HepG2 (cell line): ENCODE measurements at regions not wholly inside any gene's neighbourhood (a gene's known extent, or its start where the extent isn't known, plus 50 kb on each side); places are given as distances from the start of the nearest gene placed in this dataset.
"Not testable (repeated sequence)": the region's sequence is repeated elsewhere in the genome, so short reads cannot be mapped to it uniquely, and the experiment has no call there.

Experiments
- ATAC-seq: fragments of 200-7000 bp; cut with Tn5 transposase; 3 replicates; pipeline ENCODE4 v1.9.1; 2020; ENCODE audit warnings: mild to moderate bottlenecking, moderate library complexity
- BruUV-seq: library from RNA; stranded (reverse); fragments of 400-500 nt; replicated peaks from 2 replicates; lab custom pipeline; 2021; lab: Mats Ljungman, UMichigan
- CTCF ChIA-PET: fragments of 300-600 bp; formaldehyde crosslinking; extraction: SDS; loops from one replicate; lab custom pipeline; 2021; ENCODE audit warnings: low total read pairs, inconsistent platforms, low intra/inter-chr PET ratio; lab: Yijun Ruan, JAX
- POLR2A ChIA-PET: fragments of 350-600 bp; sonication (Branson Sonifier 250); formaldehyde crosslinking; loops from one replicate; lab custom pipeline; 2020; ENCODE audit warnings: antibody characterized with exemption, inconsistent platforms; lab: Yijun Ruan, JAX
- DNase-seq: peaks from one replicate; pipeline ENCODE4 v3.0.0-alpha.2; 2015; ENCODE audit warnings: low spot score
- FAIRE-seq: peaks from 3 replicates; lab custom pipeline; 2011; peaks lifted over from hg19 to GRCh38; lab: Jason Lieb, UNC
- H2AFZ ChIP-seq: one replicate; pipeline ENCODE4 v1.6.1; 2011; ENCODE audit warnings: low read length, inconsistent platforms
- H3K27ac ChIP-seq: fragments of 300-600 bp; 3 replicates; pipeline ENCODE4 v1.8.0; 2011; ENCODE audit warnings: mixed run types, mild to moderate bottlenecking, mixed read lengths, low read length, inconsistent platforms; ENCODE audit not compliant: insufficient read depth; ENCODE audit errors: extremely low read length
- H3K27me3 ChIP-seq, 2 experiments: fragments of 200-600 bp in 1 of 2; 2 replicates in 1 of 2; 3 replicates in 1 of 2; pipeline versions ENCODE4 v1.6.0 to v1.8.0; 2011; ENCODE audit warnings: low read length in 2 of 2, mild to moderate bottlenecking in 2 of 2, moderate library complexity in 2 of 2, inconsistent platforms in 1 of 2; ENCODE audit not compliant: insufficient read depth in 2 of 2, control insufficient read depth in 1 of 2
- H3K36me3 ChIP-seq, 2 experiments: fragments of 200-600 bp in 1 of 2; replicated peaks in 1 of 2; 2 replicates in 1 of 2; 3 replicates in 1 of 2; pipeline versions ENCODE4 v1.5.1 to v1.8.0; 2011; ENCODE audit warnings: low read length in 2 of 2, inconsistent platforms in 1 of 2; ENCODE audit not compliant: insufficient read depth in 2 of 2, control insufficient read depth in 1 of 2
- H3K4me1 ChIP-seq: 2 replicates; pipeline ENCODE4 v1.5.1; 2012; ENCODE audit warnings: low read length, inconsistent platforms; ENCODE audit not compliant: insufficient read depth
- H3K4me2 ChIP-seq: 2 replicates; pipeline ENCODE4 v1.6.0; 2011; ENCODE audit warnings: low read depth, low read length, inconsistent platforms
- H3K4me3 ChIP-seq, 3 experiments: fragments of 200-600 bp in 1 of 3; sonication (generic), shearing (Covaris generic) in 1 of 3; replicated peaks in 1 of 3; 2 replicates each; pipeline ENCODE4 v1.5.1; 2011 to 2016; ENCODE audit warnings: low read length in 3 of 3, inconsistent platforms in 2 of 3, low read depth in 2 of 3, mild to moderate bottlenecking in 2 of 3, control low read depth in 1 of 3, mixed read lengths in 1 of 3; ENCODE audit not compliant: insufficient read depth in 1 of 3
- H3K79me2 ChIP-seq: one replicate; pipeline ENCODE4 v1.6.1; 2011; ENCODE audit warnings: low read length, inconsistent platforms; ENCODE audit not compliant: insufficient read depth
- H3K9ac ChIP-seq: 2 replicates; pipeline ENCODE4 v1.6.0; 2011; ENCODE audit warnings: mild to moderate bottlenecking, low read depth, low read length, inconsistent platforms; ENCODE audit not compliant: insufficient read depth
- H3K9me3 ChIP-seq: 2 replicates; pipeline ENCODE4 v1.5.1; 2012; ENCODE audit warnings: mild to moderate bottlenecking, low read length
- H4K20me1 ChIP-seq: 2 replicates; pipeline ENCODE4 v1.6.0; 2011; ENCODE audit warnings: inconsistent platforms, mild to moderate bottlenecking, low read length, moderate library complexity; ENCODE audit not compliant: insufficient read depth
- CBX2 ChIP-seq, 2 experiments: fragments of 200-600 bp in 1 of 2; sonication (generic); formaldehyde crosslinking in 1 of 2; IDR thresholded peaks; 2 replicates each; pipeline versions ENCODE4 v1.7.0 to v1.8.1; 2018 to 2022; ENCODE audit warnings: low read depth in 2 of 2, low read length in 1 of 2, mild to moderate bottlenecking in 1 of 2, missing genetic modification reagents in 1 of 2
- GTF3A ChIP-seq: sonication (generic); formaldehyde crosslinking; conservative IDR thresholded peaks from 2 replicates; pipeline ENCODE4 v1.4.0; 2020; ENCODE audit warnings: mild to moderate bottlenecking, missing genetic modification reagents
- WGBS: methylation state at CpG from one replicate; pipeline ENCODE4 v1.1.6; 2017; ENCODE audit warnings: low lambda C conversion rate; 5-methylcytosine and 5-hydroxymethylcytosine counted together
- in situ Hi-C: cut with HindIII; loops from 2 replicates; pipeline ENCODE4 v1.10.0; 2017; ENCODE audit warnings: low pct_unique_long_range_greater_than_20kb; ENCODE audit not compliant: extremely low pct_ligation_motif_present
- intact Hi-C: fragments of 100-400 bp; cut with micrococcal nuclease; formaldehyde crosslinking; loops from one replicate; pipeline ENCODE4 v1.10.0; 2022; ENCODE audit not compliant: unreplicated experiment
- TF ChIP-seq, protein P1 (sequence below): sonication (generic); formaldehyde crosslinking; IDR thresholded peaks from 2 replicates; pipeline ENCODE4 v1.5.0; 2020; ENCODE audit warnings: missing genetic modification reagents
- TF ChIP-seq, protein P2 (sequence below): IDR thresholded peaks from 2 replicates; pipeline ENCODE4 v1.6.1; 2016; ENCODE audit warnings: mild to moderate bottlenecking

DNA sequence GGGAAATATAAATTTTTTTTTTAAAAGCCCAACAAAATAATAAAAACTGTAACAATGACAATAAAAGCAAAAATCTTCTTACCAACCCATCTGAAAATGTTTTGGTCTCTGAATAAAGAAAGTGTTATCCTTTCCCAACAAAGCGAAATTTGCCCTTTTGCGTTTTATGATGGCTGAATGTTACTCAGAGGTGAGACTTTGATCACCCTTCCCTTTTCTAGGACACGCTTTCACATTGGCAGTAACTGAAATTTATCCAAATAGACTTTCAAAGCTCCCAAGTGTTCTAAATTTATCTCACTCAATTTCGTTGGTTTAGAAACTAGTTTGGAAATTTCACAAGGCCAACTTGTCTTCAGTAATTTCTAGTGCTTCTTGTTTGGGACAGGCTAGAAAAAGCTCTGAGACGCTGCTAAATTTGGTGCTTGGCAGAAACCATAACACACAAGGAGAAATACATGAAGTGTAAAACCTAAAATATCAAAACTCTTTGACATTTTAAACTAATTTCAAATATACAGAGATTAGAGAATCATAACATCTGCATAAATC, 354.5 kb upstream of the CITED2 start:
- CTCF ChIA-PET = no interaction called here
- no peaks in the 10 kb centered on the region for H3K4me1 ChIP-seq
- BruUV-seq = no TSS peak
- H3K36me3 ChIP-seq = no peaks in the 10 kb centered on the region
- in situ Hi-C loops (no loop called here), intact Hi-C loops (no loop called here)
- POLR2A ChIA-PET = no interaction called here
- no peak overlapping the region for H3K9ac ChIP-seq
- no peak for FAIRE-seq
- no peaks in the 10 kb centered on the region for H3K79me2 ChIP-seq
- DNase-seq = no peak
- H2AFZ ChIP-seq = no peak overlapping the region
- no peak overlapping the region for H3K27ac ChIP-seq
- H3K9me3 ChIP-seq = no peaks in the 10 kb centered on the region
- no peak overlapping the region for H3K4me2 ChIP-seq
- ATAC-seq = no peak
- TF ChIP-seq, protein P1, sequence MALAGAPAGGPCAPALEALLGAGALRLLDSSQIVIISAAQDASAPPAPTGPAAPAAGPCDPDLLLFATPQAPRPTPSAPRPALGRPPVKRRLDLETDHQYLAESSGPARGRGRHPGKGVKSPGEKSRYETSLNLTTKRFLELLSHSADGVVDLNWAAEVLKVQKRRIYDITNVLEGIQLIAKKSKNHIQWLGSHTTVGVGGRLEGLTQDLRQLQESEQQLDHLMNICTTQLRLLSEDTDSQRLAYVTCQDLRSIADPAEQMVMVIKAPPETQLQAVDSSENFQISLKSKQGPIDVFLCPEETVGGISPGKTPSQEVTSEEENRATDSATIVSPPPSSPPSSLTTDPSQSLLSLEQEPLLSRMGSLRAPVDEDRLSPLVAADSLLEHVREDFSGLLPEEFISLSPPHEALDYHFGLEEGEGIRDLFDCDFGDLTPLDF = no peak
- TF ChIP-seq GTF3A (CRISPR knock-in tag) (no peak), CBX2 (IDR thresholded peaks at IDR 0.05; ENCODE audit: low read depth, low read length) (peak; percentile 24; the same call in 1 of the 2 replicates), CBX2 (CRISPR knock-in tag; IDR thresholded peaks at IDR 0.05; ENCODE audit: low read depth) (no peak)
- TF ChIP-seq, protein P2, sequence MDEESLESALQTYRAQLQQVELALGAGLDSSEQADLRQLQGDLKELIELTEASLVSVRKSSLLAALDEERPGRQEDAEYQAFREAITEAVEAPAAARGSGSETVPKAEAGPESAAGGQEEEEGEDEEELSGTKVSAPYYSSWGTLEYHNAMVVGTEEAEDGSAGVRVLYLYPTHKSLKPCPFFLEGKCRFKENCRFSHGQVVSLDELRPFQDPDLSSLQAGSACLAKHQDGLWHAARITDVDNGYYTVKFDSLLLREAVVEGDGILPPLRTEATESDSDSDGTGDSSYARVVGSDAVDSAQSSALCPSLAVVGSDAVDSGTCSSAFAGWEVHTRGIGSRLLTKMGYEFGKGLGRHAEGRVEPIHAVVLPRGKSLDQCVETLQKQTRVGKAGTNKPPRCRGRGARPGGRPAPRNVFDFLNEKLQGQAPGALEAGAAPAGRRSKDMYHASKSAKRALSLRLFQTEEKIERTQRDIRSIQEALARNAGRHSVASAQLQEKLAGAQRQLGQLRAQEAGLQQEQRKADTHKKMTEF = no peak
- H3K4me3 ChIP-seq = no peak overlapping the region
- WGBS = 37% methylated on average over 5 of the region's 5 CpGs
- H4K20me1 ChIP-seq = no peaks in the 10 kb centered on the region
- H3K27me3 ChIP-seq = no peaks in the 10 kb centered on the region

DNA sequence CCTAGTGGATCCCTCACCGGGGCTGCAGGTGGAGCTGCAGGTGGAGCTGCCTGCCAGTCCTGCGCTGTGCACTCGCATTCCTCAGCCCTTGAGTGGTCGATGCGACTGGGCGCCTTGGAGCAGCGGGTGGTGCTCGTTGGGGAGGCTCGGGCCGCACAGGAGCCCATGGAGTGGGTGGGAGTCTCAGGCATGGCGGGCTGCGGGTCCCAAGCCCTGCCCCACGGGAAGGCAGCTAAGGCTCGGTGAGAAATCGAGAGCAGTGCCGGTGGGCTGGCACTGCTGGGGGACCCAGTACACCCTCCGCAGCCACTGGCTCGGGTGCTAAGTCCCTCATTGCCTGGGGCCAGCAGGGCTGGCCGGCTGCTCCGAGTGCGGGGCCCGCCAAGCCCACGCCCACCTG, 351.8 kb upstream of the CITED2 start:
- H3K27ac ChIP-seq, H3K4me3 ChIP-seq, H3K9ac ChIP-seq, H3K79me2 ChIP-seq, in situ Hi-C loops, H3K36me3 ChIP-seq, POLR2A ChIA-PET, BruUV-seq, DNase-seq, ATAC-seq, H4K20me1 ChIP-seq, H2AFZ ChIP-seq, H3K27me3 ChIP-seq, intact Hi-C loops, H3K4me1 ChIP-seq, FAIRE-seq, CTCF ChIA-PET, H3K9me3 ChIP-seq, H3K4me2 ChIP-seq: not testable (repeated sequence)
- 70% methylated on average over 8 of the region's 23 CpGs for WGBS
